SK-N-SH (cell line): ENCODE measurements at regions not wholly inside any gene's neighbourhood (a gene's known extent, or its start where the extent isn't known, plus 50 kb on each side); places are given as distances from the start of the nearest gene placed in this dataset.

ENCODE experiments used
- CTCF ChIA-PET: fragments of 300-600, 350-600 bp; formaldehyde crosslinking; extraction: SDS; loops from one replicate; lab custom pipeline; 2021; lab: Yijun Ruan, JAX
- POLR2A ChIA-PET: fragments of 350-600 bp; sonication (Branson Sonifier 250); formaldehyde crosslinking; extraction: SDS; loops from one replicate; lab custom pipeline; 2020; ENCODE audit warnings: antibody characterized with exemption, inconsistent platforms; lab: Yijun Ruan, JAX
- DNase-seq: peaks from one replicate; pipeline ENCODE4 v3.0.0; 2012
- H2AFZ ChIP-seq: fragments of 200-600 bp; sonication (generic); 2 replicates; pipeline ENCODE4 v1.8.1; 2016; ENCODE audit warnings: antibody characterized with exemption, mild to moderate bottlenecking, low read depth
- H3F3A ChIP-seq: fragments of 200-600 bp; sonication (generic); replicated peaks from 2 replicates; pipeline ENCODE3; 2016; ENCODE audit warnings: antibody characterized with exemption, mild to moderate bottlenecking; ENCODE audit not compliant: insufficient read depth
- H3K27ac ChIP-seq, 2 experiments: fragments of 200-500 bp in 1 of 2; fragments of 200-600 bp in 1 of 2; sonication (Bioruptor generic) in 1 of 2; sonication (generic), shearing (Covaris generic) in 1 of 2; 2 replicates each; pipeline versions ENCODE4 v1.5.1 to v1.6.1; 2014 to 2016; ENCODE audit warnings: low read depth in 2 of 2, inconsistent platforms in 1 of 2, low read length in 1 of 2, mild to moderate bottlenecking in 1 of 2, mixed read lengths in 1 of 2
- H3K27me3 ChIP-seq: fragments of 200-600 bp; sonication (generic), shearing (Covaris generic); 2 replicates; pipeline ENCODE4 v1.6.1; 2016; ENCODE audit warnings: mixed run types; ENCODE audit not compliant: insufficient read depth
- H3K36me3 ChIP-seq, 2 experiments: fragments of 200-500 bp in 1 of 2; fragments of 200-600 bp in 1 of 2; sonication (Bioruptor generic) in 1 of 2; sonication (generic) in 1 of 2; replicated peaks in 1 of 2; 2 replicates each; pipeline versions ENCODE3 to v1.5.1; 2014 to 2016; ENCODE audit warnings: low read length in 1 of 2, mild to moderate bottlenecking in 1 of 2; ENCODE audit not compliant: insufficient read depth in 2 of 2, control insufficient read depth in 1 of 2
- H3K4me1 ChIP-seq, 2 experiments: fragments of 200-500 bp in 1 of 2; fragments of 200-600 bp in 1 of 2; sonication (Bioruptor generic) in 1 of 2; sonication (generic), shearing (Covaris generic) in 1 of 2; 2 replicates each; pipeline versions ENCODE4 v1.5.1 to v1.6.1; 2014 to 2016; ENCODE audit warnings: low read depth in 1 of 2, low read length in 1 of 2, mixed run types in 1 of 2; ENCODE audit not compliant: insufficient read depth in 2 of 2, control insufficient read depth in 1 of 2
- H3K4me2 ChIP-seq: fragments of 200-600 bp; sonication (generic), shearing (Covaris generic); 2 replicates; pipeline ENCODE4 v1.6.1; 2017; ENCODE audit warnings: mixed run types
- H3K4me3 ChIP-seq, 2 experiments: fragments of 200-500 bp in 1 of 2; fragments of 200-600 bp in 1 of 2; sonication (Bioruptor generic) in 1 of 2; sonication (generic), shearing (Covaris generic) in 1 of 2; 2 replicates each; pipeline versions ENCODE4 v1.5.1 to v1.8.1; 2014 to 2016; ENCODE audit warnings: low read depth in 2 of 2, inconsistent platforms in 1 of 2, low read length in 1 of 2, mild to moderate bottlenecking in 1 of 2, mixed read lengths in 1 of 2, moderate library complexity in 1 of 2
- H3K79me2 ChIP-seq: fragments of 200-600 bp; sonication (generic); 2 replicates; pipeline ENCODE4 v1.8.1; 2017; ENCODE audit warnings: mild to moderate bottlenecking; ENCODE audit not compliant: insufficient read depth
- H3K9ac ChIP-seq: fragments of 200-600 bp; sonication (generic); 2 replicates; pipeline ENCODE4 v1.6.1; 2017; ENCODE audit warnings: mixed run types
- H3K9me2 ChIP-seq: fragments of 200-600 bp; sonication (generic); 2 replicates; pipeline ENCODE4 v1.6.1; 2017; ENCODE audit warnings: mixed run types
- H3K9me3 ChIP-seq: fragments of 200-600 bp; sonication (generic); 2 replicates; pipeline ENCODE4 v1.6.1; 2017; ENCODE audit warnings: mixed run types, mild to moderate bottlenecking, moderate library complexity
- H4K20me1 ChIP-seq: fragments of 200-600 bp; sonication (generic); 2 replicates; pipeline ENCODE4 v1.6.1; 2017; ENCODE audit warnings: mild to moderate bottlenecking, mixed run types; ENCODE audit not compliant: insufficient read depth
- CHD2 ChIP-seq: fragments of 150-350 bp; IDR thresholded peaks from 2 replicates; pipeline ENCODE4 v1.6.1; 2018; ENCODE audit warnings: low read length; ENCODE audit not compliant: partially characterized antibody
- ELF1 ChIP-seq: IDR thresholded peaks from 2 replicates; pipeline ENCODE4 v1.4.0; 2012
- EP300 ChIP-seq, 2 experiments: IDR thresholded peaks; 2 replicates each; pipeline versions ENCODE4 v1.4.0 to v1.6.1; 2012; ENCODE audit warnings: borderline replicate concordance in 1 of 2, low read depth in 1 of 2, low read length in 1 of 2
- FOXJ3 ChIP-seq: sonication (generic); formaldehyde crosslinking; IDR thresholded peaks from 2 replicates; pipeline ENCODE4 v1.5.1; 2020; ENCODE audit warnings: mild to moderate bottlenecking, missing genetic modification reagents
- FOXM1 ChIP-seq: IDR thresholded peaks from 2 replicates; pipeline ENCODE4 v1.4.0; 2012; ENCODE audit warnings: low read depth, mild to moderate bottlenecking
- GABPA ChIP-seq: IDR thresholded peaks from 2 replicates; pipeline ENCODE4 v1.4.0; 2012; ENCODE audit warnings: low read depth, mild to moderate bottlenecking
- GATA2 ChIP-seq: sonication (generic); formaldehyde crosslinking; IDR thresholded peaks from 2 replicates; pipeline ENCODE4 v1.5.0; 2020; ENCODE audit warnings: mild to moderate bottlenecking, missing genetic modification reagents
- JUND ChIP-seq: IDR thresholded peaks from 2 replicates; pipeline ENCODE4 v1.4.0; 2012
- MAX ChIP-seq: IDR thresholded peaks from 2 replicates; pipeline ENCODE4 v1.4.0; 2012; ENCODE audit warnings: low read depth
- MEF2A ChIP-seq: IDR thresholded peaks from 2 replicates; pipeline ENCODE4 v1.4.0; 2012; ENCODE audit warnings: low read depth, borderline replicate concordance
- MXI1 ChIP-seq: IDR thresholded peaks from 2 replicates; pipeline ENCODE4 v1.6.1; 2012; ENCODE audit warnings: mild to moderate bottlenecking, low read depth, low read length, improper control_type of control experiment
- NFIC ChIP-seq: IDR thresholded peaks from 2 replicates; pipeline ENCODE4 v1.4.0; 2012; ENCODE audit warnings: borderline replicate concordance
- PBX3 ChIP-seq: IDR thresholded peaks from 2 replicates; pipeline ENCODE4; 2012
- POLR2AphosphoS5 ChIP-seq: IDR thresholded peaks from 2 replicates; pipeline ENCODE4 v1.6.1; 2012; ENCODE audit warnings: low read depth, low read length
- RAD21 ChIP-seq: IDR thresholded peaks from 2 replicates; pipeline ENCODE4 v1.6.1; 2012; ENCODE audit warnings: mild to moderate bottlenecking, low read length
- RFX5 ChIP-seq: IDR thresholded peaks from 2 replicates; pipeline ENCODE4 v1.6.1; 2012; ENCODE audit warnings: mild to moderate bottlenecking, improper control_type of control experiment, low read length
- RXRA ChIP-seq: IDR thresholded peaks from 2 replicates; pipeline ENCODE4 v1.4.0; 2012; ENCODE audit warnings: low read depth, mild to moderate bottlenecking, borderline replicate concordance
- SMC3 ChIP-seq: IDR thresholded peaks from 2 replicates; pipeline ENCODE4 v1.6.1; 2012; ENCODE audit warnings: low read depth, low read length, improper control_type of control experiment
- TCF12 ChIP-seq: IDR thresholded peaks from 2 replicates; pipeline ENCODE4 v1.4.0; 2012
- YY1 ChIP-seq: IDR thresholded peaks from 2 replicates; pipeline ENCODE4 v1.4.0; 2012; ENCODE audit warnings: low read depth, mild to moderate bottlenecking
- WGBS: methylation state at CpG from one replicate; pipeline ENCODE4 v1.1.6; 2017; ENCODE audit warnings: low lambda C conversion rate; 5-methylcytosine and 5-hydroxymethylcytosine counted together
- TF ChIP-seq, protein P1 (sequence below): fragments of 150-350 bp; IDR thresholded peaks from 2 replicates; pipeline ENCODE4 v1.6.1; 2016; ENCODE audit warnings: mild to moderate bottlenecking, low read depth, low read length
- TF ChIP-seq, protein P2 (sequence below): fragments of 150-350 bp; IDR thresholded peaks from 2 replicates; pipeline ENCODE4 v1.6.1; 2017; ENCODE audit warnings: antibody characterized with exemption, low read length, low read depth, borderline replicate concordance
- TF ChIP-seq, protein P3 (sequence below): IDR thresholded peaks from 2 replicates; pipeline ENCODE4 v1.4.0; 2012; ENCODE audit warnings: low read depth, borderline replicate concordance

- Histone ChIP-seq H3F3A (no peaks in the 10 kb centered on the region), H3K4me1 (no peaks in the 10 kb centered on the region), H3K79me2 (no peaks in the 10 kb centered on the region), H3K9me3 (no peaks in the 10 kb centered on the region), H3K36me3 (no peaks in the 10 kb centered on the region), H3K9me2 (no peaks in the 10 kb centered on the region), H3K4me3 (no peak overlapping the region), H3K27me3 (no peaks in the 10 kb centered on the region), H3K4me2 (no peak overlapping the region), H4K20me1 (no peaks in the 10 kb centered on the region), H3K9ac (no peak overlapping the region), H2AFZ (no peak overlapping the region), H3K27ac (no peak overlapping the region)
- POLR2A ChIA-PET: no interaction called here
- no peak for DNase-seq
- TF ChIP-seq SMC3 (no peak), JUND (no peak), FOXM1 (no peak), TCF12 (no peak), CHD2 (no peak), NFIC (no peak), POLR2AphosphoS5 (no peak), ELF1 (no peak), RFX5 (no peak), EP300 (IDR thresholded peaks at IDR 0.05; ENCODE audit: borderline replicate concordance in 1 of 2, low read depth in 1 of 2, low read length in 1 of 2) (no peak), RXRA (no peak), MEF2A (no peak), RAD21 (no peak), MAX (no peak), YY1 (no peak)
- TF ChIP-seq, protein P1, sequence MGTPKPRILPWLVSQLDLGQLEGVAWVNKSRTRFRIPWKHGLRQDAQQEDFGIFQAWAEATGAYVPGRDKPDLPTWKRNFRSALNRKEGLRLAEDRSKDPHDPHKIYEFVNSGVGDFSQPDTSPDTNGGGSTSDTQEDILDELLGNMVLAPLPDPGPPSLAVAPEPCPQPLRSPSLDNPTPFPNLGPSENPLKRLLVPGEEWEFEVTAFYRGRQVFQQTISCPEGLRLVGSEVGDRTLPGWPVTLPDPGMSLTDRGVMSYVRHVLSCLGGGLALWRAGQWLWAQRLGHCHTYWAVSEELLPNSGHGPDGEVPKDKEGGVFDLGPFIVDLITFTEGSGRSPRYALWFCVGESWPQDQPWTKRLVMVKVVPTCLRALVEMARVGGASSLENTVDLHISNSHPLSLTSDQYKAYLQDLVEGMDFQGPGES: no peak
- WGBS: 16% methylated on average over 3 of the region's 3 CpGs
- CTCF ChIA-PET: no interaction called here
Measured at GRCh38 chr3:165553371-165553770, 283.9 kb downstream of the BCHE start.

DNA sequence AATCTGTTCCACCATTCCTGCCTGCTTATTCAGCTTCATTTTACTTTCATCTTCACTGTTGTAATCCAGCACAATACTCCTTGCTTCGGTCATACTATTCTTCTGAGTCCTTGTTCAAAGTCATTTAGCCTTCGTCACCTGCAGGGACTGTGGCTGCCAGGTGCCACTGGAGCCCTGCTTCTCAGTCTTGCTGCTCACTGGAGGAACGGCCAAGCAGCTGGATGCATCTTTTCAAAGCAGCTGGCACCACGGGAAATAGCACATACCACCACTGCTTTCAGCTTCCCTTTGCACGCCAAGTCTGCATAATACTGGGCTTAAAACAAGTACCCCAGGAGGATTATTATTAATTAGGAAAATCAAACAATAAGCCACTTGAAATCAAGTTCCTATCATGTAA lies 287.6 kb downstream of the BCHE start:
- Histone ChIP-seq H3K79me2 (no peaks in the 10 kb centered on the region), H3K36me3 (no peaks in the 10 kb centered on the region), H3K4me1 (no peaks in the 10 kb centered on the region), H2AFZ (no peak overlapping the region), H4K20me1 (no peaks in the 10 kb centered on the region), H3K27me3 (no peaks in the 10 kb centered on the region), H3F3A (no peaks in the 10 kb centered on the region), H3K9me3 (no peaks in the 10 kb centered on the region), H3K4me2 (no peak overlapping the region), H3K9ac (no peak overlapping the region), H3K4me3 (no peak overlapping the region), H3K27ac (no peak overlapping the region), H3K9me2 (no peaks in the 10 kb centered on the region)
- no peak for DNase-seq
- ChIA-PET CTCF (no interaction called here), POLR2A (no interaction called here)
- 5% methylated on average over 5 of the region's 5 CpGs for WGBS
- TF ChIP-seq, protein P2, sequence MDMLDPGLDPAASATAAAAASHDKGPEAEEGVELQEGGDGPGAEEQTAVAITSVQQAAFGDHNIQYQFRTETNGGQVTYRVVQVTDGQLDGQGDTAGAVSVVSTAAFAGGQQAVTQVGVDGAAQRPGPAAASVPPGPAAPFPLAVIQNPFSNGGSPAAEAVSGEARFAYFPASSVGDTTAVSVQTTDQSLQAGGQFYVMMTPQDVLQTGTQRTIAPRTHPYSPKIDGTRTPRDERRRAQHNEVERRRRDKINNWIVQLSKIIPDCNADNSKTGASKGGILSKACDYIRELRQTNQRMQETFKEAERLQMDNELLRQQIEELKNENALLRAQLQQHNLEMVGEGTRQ: no peak
- TF ChIP-seq RFX5: no peak
- TF ChIP-seq MXI1: no peak
- no peak for TF ChIP-seq POLR2AphosphoS5
- TF ChIP-seq FOXJ3 (CRISPR knock-in tag): no peak
- TF ChIP-seq, protein P3, sequence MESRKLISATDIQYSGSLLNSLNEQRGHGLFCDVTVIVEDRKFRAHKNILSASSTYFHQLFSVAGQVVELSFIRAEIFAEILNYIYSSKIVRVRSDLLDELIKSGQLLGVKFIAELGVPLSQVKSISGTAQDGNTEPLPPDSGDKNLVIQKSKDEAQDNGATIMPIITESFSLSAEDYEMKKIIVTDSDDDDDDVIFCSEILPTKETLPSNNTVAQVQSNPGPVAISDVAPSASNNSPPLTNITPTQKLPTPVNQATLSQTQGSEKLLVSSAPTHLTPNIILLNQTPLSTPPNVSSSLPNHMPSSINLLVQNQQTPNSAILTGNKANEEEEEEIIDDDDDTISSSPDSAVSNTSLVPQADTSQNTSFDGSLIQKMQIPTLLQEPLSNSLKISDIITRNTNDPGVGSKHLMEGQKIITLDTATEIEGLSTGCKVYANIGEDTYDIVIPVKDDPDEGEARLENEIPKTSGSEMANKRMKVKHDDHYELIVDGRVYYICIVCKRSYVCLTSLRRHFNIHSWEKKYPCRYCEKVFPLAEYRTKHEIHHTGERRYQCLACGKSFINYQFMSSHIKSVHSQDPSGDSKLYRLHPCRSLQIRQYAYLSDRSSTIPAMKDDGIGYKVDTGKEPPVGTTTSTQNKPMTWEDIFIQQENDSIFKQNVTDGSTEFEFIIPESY: no peak
- no peak for TF ChIP-seq NFIC
- TF ChIP-seq GABPA: no peak
- no peak for TF ChIP-seq ELF1
- TF ChIP-seq RAD21: no peak
- TF ChIP-seq GATA2: no peak
- no peak for TF ChIP-seq MEF2A
- no peak for TF ChIP-seq FOXM1
- no peak for TF ChIP-seq JUND
- no peak for TF ChIP-seq YY1
- TF ChIP-seq TCF12: no peak
- TF ChIP-seq CHD2: no peak
- no peak for TF ChIP-seq PBX3
